ENCODE measurements at regions not wholly inside any gene's neighbourhood (a gene's known extent, or its start where the extent isn't known, plus 50 kb on each side); places are given as distances from the start of the nearest gene placed in this dataset.

GRCh38 chr11:106271686-106272085 is 194.2 kb downstream of the AASDHPPT start:
- H3K4me3 ChIP-seq (ENCODE audit: low read depth, low read length) = no peak overlapping the region
- no peak for DNase-seq (ENCODE audit: low read depth)

GRCh38 chr11:106275151-106275550 is 197.7 kb downstream of the AASDHPPT start:
- no peak overlapping the region for H3K4me3 ChIP-seq (ENCODE audit: low read depth, low read length)
- no peak for DNase-seq (ENCODE audit: low read depth)

GRCh38 chr11:106276126-106276525 is 198.7 kb downstream of the AASDHPPT start:
- no peak overlapping the region for H3K4me3 ChIP-seq (ENCODE audit: low read depth, low read length)
- DNase-seq (ENCODE audit: low read depth) = no peak

GRCh38 chr11:106276859-106277436 is 199.5 kb downstream of the AASDHPPT start:
- no peak for DNase-seq (ENCODE audit: low read depth)
- no peak overlapping the region for H3K4me3 ChIP-seq (ENCODE audit: low read depth, low read length)

- DNase-seq (ENCODE audit: low read depth) = no peak
- no peak overlapping the region for H3K4me3 ChIP-seq (ENCODE audit: low read depth, low read length)
These were observed 200.0 kb downstream of the AASDHPPT start for GRCh38 chr11:106277484-106277883.

- no peak overlapping the region for H3K4me3 ChIP-seq (ENCODE audit: low read depth, low read length)
- DNase-seq (ENCODE audit: low read depth) = no peak
These were observed 200.9 kb downstream of the AASDHPPT start for GRCh38 chr11:106278391-106278790.

GRCh38 chr11:106280036-106280435 is 202.6 kb downstream of the AASDHPPT start:
- DNase-seq (ENCODE audit: low read depth) = no peak
- no peak overlapping the region for H3K4me3 ChIP-seq (ENCODE audit: low read depth, low read length)

- no peak overlapping the region for H3K4me3 ChIP-seq (ENCODE audit: low read depth, low read length)
- DNase-seq (ENCODE audit: low read depth) = peak; percentile 70
These were observed 204.2 kb downstream of the AASDHPPT start for GRCh38 chr11:106281455-106282173.

- peak; percentile 25 for DNase-seq (ENCODE audit: low read depth)
- H3K4me3 ChIP-seq (ENCODE audit: low read depth, low read length) = no peak overlapping the region
These were observed 209.5 kb downstream of the AASDHPPT start for GRCh38 chr11:106286881-106287504.

GRCh38 chr11:106288057-106288456 is 210.6 kb downstream of the AASDHPPT start:
- H3K4me3 ChIP-seq (ENCODE audit: low read depth, low read length) = no peak overlapping the region
- DNase-seq (ENCODE audit: low read depth) = no peak

GRCh38 chr11:106288822-106289387 is 211.4 kb downstream of the AASDHPPT start:
- H3K4me3 ChIP-seq (ENCODE audit: low read depth, low read length) = no peak overlapping the region
- DNase-seq (ENCODE audit: low read depth) = no peak

- DNase-seq (ENCODE audit: low read depth) = no peak
- no peak overlapping the region for H3K4me3 ChIP-seq (ENCODE audit: low read depth, low read length)
These were observed 215.1 kb downstream of the AASDHPPT start for GRCh38 chr11:106292526-106292925.

- no peak overlapping the region for H3K4me3 ChIP-seq (ENCODE audit: low read depth, low read length)
- no peak for DNase-seq (ENCODE audit: low read depth)
These were observed 218.5 kb downstream of the AASDHPPT start for GRCh38 chr11:106295974-106296373.

GRCh38 chr11:106302416-106302815 is 225.0 kb downstream of the AASDHPPT start:
- no peak overlapping the region for H3K4me3 ChIP-seq (ENCODE audit: low read depth, low read length)

GRCh38 chr11:106304274-106304673 is 226.8 kb downstream of the AASDHPPT start:
- H3K4me3 ChIP-seq (ENCODE audit: low read depth, low read length) = no peak overlapping the region
- DNase-seq (ENCODE audit: low read depth) = no peak

More at GRCh38 chr11:106302416-106302815, 225.0 kb downstream of the AASDHPPT start:
- DNase-seq (ENCODE audit: low read depth) = no peak

GRCh38 chr11:106305458-106305857 is 228.0 kb downstream of the AASDHPPT start:
- no peak overlapping the region for H3K4me3 ChIP-seq (ENCODE audit: low read depth, low read length)
- DNase-seq (ENCODE audit: low read depth) = no peak

GRCh38 chr11:106306942-106307341 is 229.5 kb downstream of the AASDHPPT start:
- no peak for DNase-seq (ENCODE audit: low read depth)
- no peak overlapping the region for H3K4me3 ChIP-seq (ENCODE audit: low read depth, low read length)

- no peak for DNase-seq (ENCODE audit: low read depth)
- H3K4me3 ChIP-seq (ENCODE audit: low read depth, low read length) = no peak overlapping the region
These were observed 231.7 kb downstream of the AASDHPPT start for GRCh38 chr11:106309070-106309684.

- no peak overlapping the region for H3K4me3 ChIP-seq (ENCODE audit: low read depth, low read length)
- no peak for DNase-seq (ENCODE audit: low read depth)
These were observed 234.2 kb downstream of the AASDHPPT start for GRCh38 chr11:106311531-106312230.
